Left colon (tissue), 2 donors: ENCODE measurements at regions not wholly inside any gene's neighbourhood (a gene's known extent, or its start where the extent isn't known, plus 50 kb on each side); places are given as distances from the start of the nearest gene placed in this dataset.
"Not testable (repeated sequence)": the region's sequence is repeated elsewhere in the genome, so short reads cannot be mapped to it uniquely, and the experiment has no call there.

Experiments used
- ATAC-seq: fragments of 200-7000 bp; cut with Tn5 transposase; one replicate; pipeline ENCODE4 v1.9.1; 2020; ENCODE audit warnings: mild to moderate bottlenecking, moderate library complexity
- DNase-seq, 2 donors: peaks; one replicate each; pipeline ENCODE4 v3.0.0-alpha.2; 2020
- intact Hi-C, 2 donors: fragments of 100-400 bp; cut with DNase I in 1 of 2; cut with micrococcal nuclease in 1 of 2; formaldehyde crosslinking; loops; one replicate each; pipeline versions ENCODE4 v1.11.2 to v1.14.0; 2022; cut with DNase I, micrococcal nuclease
- donor health status: DM: no; HTN: no; CAD: no.
- donor health status: DM: yes; HTN: yes; CAD: no.

DNA sequence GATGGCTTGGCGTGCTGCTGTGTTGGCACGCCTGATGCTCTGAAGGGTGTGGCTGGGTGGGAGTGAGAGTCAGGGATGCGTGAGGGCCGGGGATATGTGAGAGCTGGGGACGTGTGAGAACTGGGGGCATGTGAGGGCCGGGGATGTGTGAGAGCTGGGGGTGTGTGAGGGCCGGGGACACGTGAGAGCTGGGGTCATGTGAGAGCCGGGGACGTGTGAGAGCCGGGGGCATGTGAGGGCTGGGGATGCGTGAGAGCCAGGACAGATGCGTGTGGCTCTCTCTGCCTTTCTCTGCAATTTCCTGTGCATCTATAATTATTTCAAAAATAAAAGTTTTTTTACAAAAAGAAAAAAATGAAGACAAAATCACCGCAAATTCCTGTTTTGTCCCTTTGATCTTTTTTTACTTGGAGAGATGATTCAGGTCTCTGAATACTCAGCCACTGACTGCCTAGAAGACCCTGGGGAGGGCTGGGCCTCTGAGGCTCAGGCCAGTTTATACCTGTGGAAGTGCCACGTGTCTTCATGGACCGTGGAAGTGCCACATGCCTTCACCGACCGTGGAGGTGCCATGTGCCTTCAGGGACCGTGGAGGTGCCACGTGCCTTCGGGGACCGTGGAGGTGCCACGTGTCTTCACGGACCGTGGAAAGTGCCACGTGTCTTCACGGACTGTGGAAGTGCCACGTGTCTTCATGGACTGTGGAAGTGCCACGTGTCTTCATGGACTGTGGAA lies 170.4 kb downstream of the LAT start:
- DNase-seq, intact Hi-C loops, ATAC-seq: not testable (repeated sequence)

DNA sequence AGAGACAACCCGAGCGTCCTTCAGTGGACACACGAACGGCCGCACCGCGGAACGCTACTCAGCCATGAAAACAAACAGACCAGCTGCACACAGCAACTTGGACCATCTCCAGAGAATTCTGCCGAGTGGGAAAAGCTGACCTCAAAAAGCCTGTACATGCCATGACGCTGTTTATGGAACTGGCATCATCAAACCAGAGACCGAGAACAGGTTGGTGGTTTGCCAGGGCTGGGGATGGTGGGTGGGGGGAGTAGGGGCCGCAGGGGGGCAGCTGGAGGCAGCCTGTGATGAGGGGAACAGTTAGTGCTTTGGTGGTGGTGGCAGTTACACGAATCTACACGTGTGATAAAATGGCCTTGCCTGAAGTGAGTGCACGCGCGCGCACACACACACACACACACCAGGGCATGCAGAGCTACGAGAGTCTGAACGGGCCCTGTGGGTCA lies 169.8 kb downstream of the LAT start:
- DNase-seq (no peak), ATAC-seq (no peak)
- intact Hi-C loops, result no loop called here

DNA sequence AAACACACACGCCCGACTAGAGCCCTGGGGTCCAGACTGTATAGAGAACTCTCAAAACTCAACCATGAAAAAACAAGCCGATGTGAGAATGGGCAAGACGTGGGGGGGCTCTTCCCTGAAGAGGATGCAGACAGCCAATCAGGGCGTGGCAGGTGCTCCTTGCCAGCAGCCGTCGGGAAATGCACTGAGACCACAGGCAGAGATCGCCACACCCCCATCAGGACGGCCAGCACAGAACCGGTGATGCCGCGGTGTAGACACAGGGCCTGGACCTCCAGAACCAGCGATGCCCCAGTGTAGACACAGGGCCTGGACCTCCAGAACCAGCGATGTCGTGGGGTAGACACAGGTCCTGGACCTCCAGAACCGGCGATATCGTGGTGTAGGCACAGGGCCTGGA lies 169.2 kb downstream of the LAT start:
- no peak for DNase-seq
- intact Hi-C loops, result no loop called here
- ATAC-seq, result no peak

DNA sequence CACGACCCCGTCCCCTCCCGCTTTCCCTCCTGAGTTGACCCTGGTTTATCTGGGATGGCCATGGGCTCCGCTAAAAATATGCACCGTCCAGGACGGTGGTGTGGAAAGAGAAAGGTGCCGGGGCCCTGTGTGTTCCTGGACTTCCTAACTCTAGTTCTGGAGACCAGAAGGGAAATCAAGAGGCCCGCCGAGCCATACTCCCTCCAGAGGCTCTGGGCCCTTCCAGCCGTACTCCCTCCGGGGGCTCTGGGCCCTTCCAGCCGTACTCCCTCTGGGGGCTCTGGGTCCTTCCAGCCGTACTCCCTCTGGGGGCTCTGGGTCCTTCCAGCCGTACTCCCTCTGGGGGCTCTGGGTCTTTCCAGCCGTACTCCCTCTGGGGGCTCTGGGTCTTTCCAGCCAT lies 168.5 kb downstream of the LAT start:
- ATAC-seq, intact Hi-C loops, DNase-seq: not testable (repeated sequence)

DNA sequence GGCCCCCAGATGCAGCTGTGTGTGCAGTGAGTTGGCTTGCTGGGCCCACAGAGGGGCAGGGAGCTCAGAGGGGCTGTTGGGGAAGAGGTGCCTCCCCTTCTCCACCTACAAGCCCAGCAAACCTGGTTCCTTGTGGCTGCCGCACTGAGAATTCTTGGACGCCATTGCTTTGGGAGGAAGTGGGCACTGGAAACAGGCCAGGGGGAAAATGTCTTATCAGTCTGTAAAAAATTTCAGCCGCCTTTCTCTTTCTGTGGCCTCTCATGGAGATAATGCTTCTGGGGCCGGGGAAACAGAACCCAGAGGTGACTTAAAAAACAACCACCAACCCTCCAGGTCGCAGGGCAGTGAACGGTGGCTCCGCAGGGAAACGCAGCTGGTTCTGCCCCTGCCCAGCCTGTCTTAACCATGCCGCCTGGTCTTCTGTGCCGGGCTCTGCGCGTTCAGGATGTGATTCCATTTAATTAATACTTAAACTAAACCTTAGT lies 167.7 kb downstream of the LAT start:
- not testable (repeated sequence) for DNase-seq

DNA sequence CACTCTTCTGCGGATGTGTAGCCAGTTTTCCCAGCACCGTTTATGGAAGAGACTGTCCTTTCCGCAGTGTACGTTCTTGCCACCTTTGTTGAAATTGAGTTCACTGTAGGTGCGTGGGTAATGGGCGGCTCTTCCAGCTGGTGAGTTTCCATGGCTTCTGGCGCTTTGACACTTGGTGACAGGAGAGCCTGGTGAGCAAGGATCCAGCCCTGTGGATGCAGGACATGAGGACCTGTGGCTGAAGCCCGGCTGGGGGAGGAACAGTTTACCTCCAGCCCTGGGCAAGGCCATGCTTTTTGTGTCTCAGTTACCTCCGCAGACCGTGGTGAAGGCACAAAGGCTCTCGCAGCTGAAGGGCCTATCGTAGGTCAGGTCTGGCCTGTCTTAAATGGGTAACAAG lies 166.5 kb downstream of the LAT start:
- no peak for DNase-seq
- intact Hi-C loops, result no loop called here
- no peak for ATAC-seq

More for the DNA sequence above, 167.7 kb downstream of the LAT start:
- ATAC-seq, intact Hi-C loops: not testable (repeated sequence)

DNA sequence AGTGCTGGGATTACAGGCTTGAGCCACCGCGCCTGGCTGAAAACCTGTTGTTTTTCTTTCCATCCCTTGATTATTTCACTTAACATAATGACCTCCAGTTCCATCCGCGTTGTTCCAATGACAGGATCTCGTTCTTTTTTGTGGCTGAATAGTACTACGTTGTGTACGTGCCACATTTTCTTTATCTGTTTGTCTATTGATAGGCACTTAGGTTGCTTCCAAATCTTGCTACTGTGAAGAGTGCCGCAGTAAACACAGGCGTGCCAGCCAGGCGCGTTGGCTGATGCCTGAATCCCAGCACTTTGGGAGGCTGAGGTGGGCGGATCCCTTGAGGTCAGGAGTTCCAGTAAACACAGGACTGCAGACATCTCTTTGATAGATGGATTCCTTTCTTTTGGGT lies 165.1 kb downstream of the LAT start:
- ATAC-seq, intact Hi-C loops, DNase-seq: not testable (repeated sequence)

DNA sequence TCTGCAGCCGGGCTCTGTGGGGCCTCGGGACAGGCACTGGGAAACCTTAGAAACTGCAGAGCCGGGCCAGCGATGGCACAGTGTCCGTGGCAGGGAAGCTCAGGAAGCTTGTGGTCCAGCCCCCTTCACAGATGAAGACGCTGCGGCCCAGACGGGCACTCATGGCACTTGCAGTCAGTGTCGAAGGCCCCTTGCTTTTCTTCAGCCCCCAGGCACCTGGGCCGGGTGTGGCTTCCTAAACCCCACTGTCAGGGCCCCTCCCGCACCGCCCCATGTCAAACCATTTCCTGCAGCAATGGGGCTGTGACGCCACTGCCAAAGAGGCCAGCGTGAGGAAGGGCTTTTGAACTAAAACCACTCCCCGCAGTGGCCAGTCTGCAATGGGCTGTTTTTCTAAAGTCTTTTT lies 164.0 kb downstream of the LAT start:
- DNase-seq (peak; percentile 46 to 64), ATAC-seq (peak; percentile 48)
- intact Hi-C loops, result no loop called here

DNA sequence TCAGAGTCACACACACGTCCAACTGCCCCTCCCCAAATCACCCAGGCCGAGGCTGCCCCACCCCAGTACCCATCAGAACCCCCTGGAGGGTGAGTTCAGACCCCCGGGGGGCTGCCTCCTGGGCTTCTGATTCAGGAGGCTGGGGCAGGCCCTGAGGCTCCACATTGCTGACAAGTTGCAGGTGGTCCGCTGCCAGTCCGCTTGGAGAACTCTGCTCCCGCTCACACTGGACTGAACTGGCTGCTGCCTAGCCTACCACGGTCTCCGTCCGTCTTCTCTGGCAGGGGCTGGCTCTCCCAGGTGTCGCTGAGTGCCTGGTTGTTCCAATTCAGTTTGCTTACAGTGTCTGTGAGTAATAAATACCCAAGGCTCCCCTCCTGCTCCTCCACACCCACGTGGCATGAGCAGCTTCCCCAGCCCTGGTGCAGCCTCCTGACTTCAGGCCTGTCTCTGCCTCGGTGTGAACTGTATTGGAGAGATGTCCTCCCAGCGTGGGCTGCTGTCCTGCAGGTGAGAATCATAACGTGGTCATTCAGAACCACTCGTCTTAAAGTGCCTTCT lies 163.4 kb downstream of the LAT start:
- DNase-seq, result no peak
- no peak for ATAC-seq
- intact Hi-C loops, result no loop called here

DNA sequence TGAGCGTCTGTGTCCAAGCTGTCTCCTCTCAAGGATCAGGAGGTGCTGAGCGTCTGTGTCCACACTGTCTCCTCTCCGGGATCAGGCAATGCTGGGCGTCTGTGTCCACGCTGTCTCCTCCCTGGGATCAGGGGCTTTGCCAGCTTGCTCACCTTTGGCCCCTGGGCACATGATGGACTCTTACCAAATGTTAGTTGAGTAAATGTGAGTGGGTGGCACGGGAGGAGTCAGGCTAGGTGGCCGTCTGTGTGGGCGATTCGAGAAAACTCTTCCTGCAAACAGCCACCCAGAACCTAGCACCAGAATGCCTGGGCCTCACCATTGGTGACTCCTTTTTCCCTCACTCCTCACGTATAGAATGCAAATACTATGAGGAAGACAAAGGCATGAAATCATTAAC lies 162.9 kb downstream of the LAT start:
- DNase-seq, intact Hi-C loops, ATAC-seq: not testable (repeated sequence)

DNA sequence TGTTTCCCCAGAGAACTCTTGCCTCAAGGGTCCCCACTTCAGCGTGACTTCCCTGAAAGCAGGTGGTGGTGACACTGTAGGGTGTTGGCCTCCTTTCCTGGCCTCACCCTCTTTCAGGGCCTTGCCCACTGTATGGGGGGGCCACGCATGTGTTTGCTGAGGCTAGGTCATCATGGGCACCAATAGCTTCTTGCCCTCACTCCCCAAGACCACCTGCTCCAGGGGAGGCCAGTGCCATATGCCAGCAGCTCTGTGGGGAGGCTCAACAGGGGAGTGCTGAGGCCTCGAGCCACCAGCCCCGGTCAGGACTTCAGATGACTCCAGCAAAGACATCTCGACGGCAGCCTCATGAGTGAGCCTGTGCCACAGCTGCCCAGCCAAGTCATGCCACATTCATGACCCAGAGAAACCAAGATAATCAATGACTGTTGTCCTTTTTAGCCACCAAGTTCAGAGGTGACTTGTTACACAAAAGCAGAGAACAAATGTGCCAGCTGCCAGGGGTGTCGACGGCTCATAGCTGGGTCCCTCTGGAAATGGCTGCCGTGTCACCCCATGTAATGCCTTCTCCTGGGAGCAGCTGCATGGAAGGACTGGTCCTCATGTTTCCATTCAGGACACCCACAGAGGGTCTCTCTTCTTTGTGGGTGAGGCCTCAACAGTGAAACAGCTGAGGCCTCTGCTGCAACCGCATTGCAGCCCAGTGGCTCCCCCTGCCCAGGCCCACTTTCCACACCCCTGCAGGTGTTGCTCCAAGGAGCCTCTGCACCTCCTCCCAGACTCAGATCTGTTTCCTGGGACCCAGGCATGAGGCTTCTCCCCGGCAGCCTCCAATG lies 162.2 kb downstream of the LAT start:
- DNase-seq, intact Hi-C loops, ATAC-seq: not testable (repeated sequence)

DNA sequence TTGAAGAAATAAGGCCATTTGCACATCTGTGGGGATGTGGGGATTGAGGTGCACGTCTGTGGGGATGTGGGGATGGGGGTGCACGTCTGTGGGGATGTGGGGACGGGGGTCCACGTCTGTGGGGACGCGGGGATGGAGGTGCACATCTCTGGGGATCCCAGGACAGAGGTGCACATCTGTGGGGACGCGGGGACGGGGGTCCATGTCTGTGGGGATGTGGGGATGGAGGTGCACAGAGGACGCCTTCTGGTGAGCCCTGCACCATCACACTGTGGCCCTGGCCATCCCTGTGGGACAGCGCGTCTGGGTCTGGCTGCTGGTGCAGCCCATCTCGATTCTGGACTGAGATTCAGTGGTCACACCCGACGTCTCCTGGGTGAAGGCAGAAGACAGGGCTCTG lies 161.4 kb downstream of the LAT start:
- intact Hi-C loops, result no loop called here
- ATAC-seq (no peak), DNase-seq (no peak)

DNA sequence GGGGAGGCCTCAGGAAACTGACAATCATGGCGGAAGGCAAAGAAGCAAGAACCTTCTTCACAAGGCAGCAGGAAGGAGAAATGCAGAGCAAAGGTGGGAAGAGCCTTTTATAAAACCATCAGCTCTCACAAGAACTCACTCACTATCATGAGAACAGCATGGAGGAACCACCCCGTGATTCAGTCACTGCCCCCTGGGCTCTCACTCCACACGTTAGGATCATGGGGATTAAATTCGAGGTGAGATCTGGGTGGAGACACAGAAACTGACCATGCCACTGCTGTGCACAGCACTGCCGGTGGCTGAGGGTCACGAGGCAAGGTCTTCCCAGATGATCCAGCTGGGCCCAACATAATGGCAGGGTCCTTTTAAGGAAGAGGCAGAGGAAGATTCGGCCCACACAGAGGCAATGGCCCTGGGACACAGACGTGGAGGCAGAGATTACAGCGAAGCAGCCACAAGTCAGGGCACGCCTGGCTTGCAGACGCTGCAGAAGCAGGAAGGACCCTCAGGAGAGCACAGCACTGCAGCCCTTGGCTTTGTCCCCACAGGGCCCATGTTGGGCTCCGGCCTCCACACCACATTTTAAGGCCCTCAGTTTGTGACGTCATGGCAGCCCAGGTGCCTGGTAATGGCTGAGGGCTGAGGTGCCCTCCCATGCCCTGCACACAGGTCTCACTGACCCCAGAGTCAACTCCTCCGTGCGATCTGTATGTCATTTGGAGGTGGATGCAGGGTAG lies 160.8 kb downstream of the LAT start:
- intact Hi-C loops, ATAC-seq, DNase-seq: not testable (repeated sequence)

DNA sequence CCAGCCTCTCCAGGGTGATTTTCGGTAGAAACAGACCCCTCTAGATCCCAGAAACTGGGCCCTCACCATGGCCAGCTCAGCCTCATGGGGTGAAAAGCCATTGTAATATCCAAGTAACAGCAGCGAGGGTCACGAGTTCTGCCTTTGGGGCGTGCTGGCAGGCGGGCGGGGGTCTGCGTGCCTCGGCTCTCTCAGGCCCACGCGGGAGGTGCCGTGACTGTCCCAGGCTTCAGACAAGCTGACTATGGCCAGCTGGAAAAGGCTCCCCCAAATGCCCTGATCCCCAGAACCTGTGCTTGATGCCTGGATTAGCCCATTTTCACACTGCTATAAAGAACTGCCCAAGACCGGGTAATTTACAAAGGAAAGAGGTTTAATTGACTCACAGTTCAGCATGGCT lies 160.2 kb downstream of the LAT start:
- intact Hi-C loops, DNase-seq, ATAC-seq: not testable (repeated sequence)

DNA sequence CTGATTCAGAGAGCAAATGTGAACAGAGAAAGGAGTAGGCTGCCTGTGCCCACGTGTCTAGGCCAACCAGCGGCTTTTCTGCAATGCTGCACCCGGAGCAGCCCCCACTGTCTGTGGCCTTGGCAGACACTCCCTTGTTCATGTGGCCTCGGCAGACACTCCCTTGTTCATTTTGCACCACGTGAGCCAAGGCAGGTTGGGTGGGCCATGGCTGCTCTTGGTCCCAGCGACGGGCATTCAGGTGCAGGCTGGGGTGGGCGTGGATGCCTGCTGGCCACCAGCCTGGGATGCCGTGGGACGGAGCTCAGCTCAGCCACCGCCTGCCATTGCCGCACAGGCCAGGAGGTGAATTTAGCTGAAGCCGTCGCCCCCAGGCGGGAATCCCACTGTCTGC lies 159.8 kb downstream of the LAT start:
- DNase-seq, intact Hi-C loops, ATAC-seq: not testable (repeated sequence)

DNA sequence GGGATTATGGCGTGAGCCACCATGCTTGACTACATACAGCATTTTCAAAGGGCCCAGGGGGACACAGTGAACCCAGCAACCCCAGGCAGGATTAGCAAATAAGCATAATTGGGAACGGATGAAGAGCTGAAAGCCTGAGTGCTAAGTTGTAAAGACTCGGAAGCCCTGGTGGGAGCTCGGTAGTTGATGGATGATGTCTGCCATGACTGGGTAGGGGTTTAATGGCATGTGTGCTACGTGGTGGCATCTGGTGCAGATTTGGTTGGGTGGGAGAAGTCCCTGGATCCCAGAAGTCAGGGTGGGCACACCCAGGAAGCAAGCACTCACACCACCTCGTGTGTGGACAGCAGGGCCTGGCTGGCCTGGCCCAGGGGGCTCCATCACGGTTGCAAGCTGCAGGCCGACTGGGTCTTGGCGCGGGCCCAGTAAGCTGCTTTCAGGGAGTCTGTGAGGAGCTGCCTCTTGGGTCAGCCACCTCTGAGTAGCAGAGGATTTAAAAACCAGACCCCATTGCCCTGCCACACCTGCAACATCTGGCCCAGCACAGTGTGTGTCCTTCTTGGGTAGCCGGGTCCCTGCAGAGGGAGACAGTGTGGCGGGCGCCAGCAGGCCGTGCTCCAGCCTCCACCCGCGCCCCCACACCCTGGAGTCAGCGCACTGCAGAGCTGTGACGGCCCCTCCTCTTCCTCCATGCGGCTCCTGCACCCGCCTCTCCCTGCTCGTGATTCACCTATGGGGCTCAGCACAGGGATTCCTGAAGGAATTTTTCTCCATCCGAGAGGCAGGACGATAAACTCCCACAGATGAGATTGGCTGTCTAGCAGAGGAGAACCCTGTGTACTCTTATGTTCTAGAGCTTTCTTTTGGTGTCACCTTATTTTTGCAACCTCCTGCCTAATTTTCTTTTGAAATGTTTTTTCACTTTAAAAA lies 159.2 kb downstream of the LAT start:
- DNase-seq, ATAC-seq, intact Hi-C loops: not testable (repeated sequence)

DNA sequence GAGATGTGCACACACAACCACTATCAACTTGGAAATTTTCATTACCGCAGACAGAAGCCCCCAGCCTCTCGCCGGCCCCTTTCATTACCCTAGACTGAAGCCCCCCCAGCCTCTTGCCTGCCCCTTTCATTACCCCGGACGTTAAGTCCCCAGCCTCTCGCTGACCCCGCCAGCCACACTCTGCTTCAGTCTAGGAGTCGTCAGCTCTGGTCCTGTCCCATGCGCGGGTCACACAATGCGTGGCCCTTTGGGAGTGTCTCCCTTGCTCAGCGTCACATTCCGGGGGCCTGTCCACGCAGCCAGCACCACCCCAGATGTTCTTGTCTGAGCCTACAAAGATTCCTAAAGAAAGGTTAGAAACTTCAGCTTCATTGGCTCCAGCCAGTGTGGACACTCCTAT lies 157.7 kb downstream of the LAT start:
- intact Hi-C loops, ATAC-seq, DNase-seq: not testable (repeated sequence)
